Endothelial cell (in vitro differentiated cells): ENCODE measurements at regions not wholly inside any gene's neighbourhood (a gene's known extent, or its start where the extent isn't known, plus 50 kb on each side); places are given as distances from the start of the nearest gene placed in this dataset.

Source experiments
- DNase-seq: peaks from one replicate; pipeline ENCODE4 v3.0.0; 2021; ENCODE audit warnings: low spot score
- H3K27ac Mint-ChIP-seq: one replicate; pipeline ENCODE4 v1.8.0; 2021; ENCODE audit warnings: mixed read lengths, inconsistent platforms; ENCODE audit not compliant: unreplicated experiment
- H3K27me3 Mint-ChIP-seq: one replicate; pipeline ENCODE4 v1.8.0; 2021; ENCODE audit warnings: mild to moderate bottlenecking, moderate library complexity, mixed read lengths, inconsistent platforms; ENCODE audit not compliant: unreplicated experiment
- H3K36me3 Mint-ChIP-seq: one replicate; pipeline ENCODE4 v1.8.0; 2021; ENCODE audit warnings: mild to moderate bottlenecking, low read depth, mixed read lengths, inconsistent platforms; ENCODE audit not compliant: unreplicated experiment
- H3K4me1 Mint-ChIP-seq: one replicate; pipeline ENCODE4 v1.8.0; 2021; ENCODE audit warnings: mild to moderate bottlenecking, mixed read lengths, inconsistent platforms; ENCODE audit not compliant: unreplicated experiment
- H3K4me3 Mint-ChIP-seq: one replicate; pipeline ENCODE4 v1.8.0; 2021; ENCODE audit warnings: mild to moderate bottlenecking, mixed read lengths, inconsistent platforms; ENCODE audit not compliant: unreplicated experiment
- H3K9me3 Mint-ChIP-seq: one replicate; pipeline ENCODE4 v1.8.0; 2021; ENCODE audit warnings: mixed read lengths, inconsistent platforms; ENCODE audit not compliant: unreplicated experiment
- TF ChIP-seq, protein P1 (sequence below): fragments of 200-600 bp; sonication (generic); IDR thresholded peaks from one replicate; pipeline ENCODE4 v1.5.0; 2021; ENCODE audit warnings: antibody characterized with exemption; ENCODE audit not compliant: unreplicated experiment

DNA sequence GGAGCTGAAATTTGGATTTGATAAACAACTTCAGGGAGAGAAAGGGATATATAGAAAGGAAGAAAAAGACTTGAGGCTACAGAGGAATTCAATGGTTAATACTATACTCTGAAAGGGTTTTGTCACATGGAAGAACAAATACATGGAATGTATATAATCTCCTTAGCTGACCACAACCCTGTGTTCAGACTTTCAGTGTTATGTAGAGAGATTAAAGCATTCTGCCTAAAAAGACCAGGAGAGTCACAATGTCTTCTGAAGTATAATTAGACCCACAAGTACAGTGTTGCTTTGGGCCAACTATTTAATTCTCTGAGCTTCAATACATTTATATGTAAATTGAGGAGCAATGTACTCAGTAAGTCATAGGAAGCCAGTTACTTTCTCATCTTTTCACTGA lies 123.8 kb upstream of the FSHR start:
- Mint-ChIP-seq H3K27ac (no peak overlapping the region), H3K27me3 (peaks cover 2% of the 10 kb centered on the region), H3K9me3 (peaks cover 6% of the 10 kb centered on the region), H3K4me3 (no peak overlapping the region), H3K4me1 (peaks cover 3% of the 10 kb centered on the region), H3K36me3 (peaks cover 5% of the 10 kb centered on the region)
- TF ChIP-seq, protein P1, sequence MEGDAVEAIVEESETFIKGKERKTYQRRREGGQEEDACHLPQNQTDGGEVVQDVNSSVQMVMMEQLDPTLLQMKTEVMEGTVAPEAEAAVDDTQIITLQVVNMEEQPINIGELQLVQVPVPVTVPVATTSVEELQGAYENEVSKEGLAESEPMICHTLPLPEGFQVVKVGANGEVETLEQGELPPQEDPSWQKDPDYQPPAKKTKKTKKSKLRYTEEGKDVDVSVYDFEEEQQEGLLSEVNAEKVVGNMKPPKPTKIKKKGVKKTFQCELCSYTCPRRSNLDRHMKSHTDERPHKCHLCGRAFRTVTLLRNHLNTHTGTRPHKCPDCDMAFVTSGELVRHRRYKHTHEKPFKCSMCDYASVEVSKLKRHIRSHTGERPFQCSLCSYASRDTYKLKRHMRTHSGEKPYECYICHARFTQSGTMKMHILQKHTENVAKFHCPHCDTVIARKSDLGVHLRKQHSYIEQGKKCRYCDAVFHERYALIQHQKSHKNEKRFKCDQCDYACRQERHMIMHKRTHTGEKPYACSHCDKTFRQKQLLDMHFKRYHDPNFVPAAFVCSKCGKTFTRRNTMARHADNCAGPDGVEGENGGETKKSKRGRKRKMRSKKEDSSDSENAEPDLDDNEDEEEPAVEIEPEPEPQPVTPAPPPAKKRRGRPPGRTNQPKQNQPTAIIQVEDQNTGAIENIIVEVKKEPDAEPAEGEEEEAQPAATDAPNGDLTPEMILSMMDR, result no peak
- DNase-seq, result no peak

DNA sequence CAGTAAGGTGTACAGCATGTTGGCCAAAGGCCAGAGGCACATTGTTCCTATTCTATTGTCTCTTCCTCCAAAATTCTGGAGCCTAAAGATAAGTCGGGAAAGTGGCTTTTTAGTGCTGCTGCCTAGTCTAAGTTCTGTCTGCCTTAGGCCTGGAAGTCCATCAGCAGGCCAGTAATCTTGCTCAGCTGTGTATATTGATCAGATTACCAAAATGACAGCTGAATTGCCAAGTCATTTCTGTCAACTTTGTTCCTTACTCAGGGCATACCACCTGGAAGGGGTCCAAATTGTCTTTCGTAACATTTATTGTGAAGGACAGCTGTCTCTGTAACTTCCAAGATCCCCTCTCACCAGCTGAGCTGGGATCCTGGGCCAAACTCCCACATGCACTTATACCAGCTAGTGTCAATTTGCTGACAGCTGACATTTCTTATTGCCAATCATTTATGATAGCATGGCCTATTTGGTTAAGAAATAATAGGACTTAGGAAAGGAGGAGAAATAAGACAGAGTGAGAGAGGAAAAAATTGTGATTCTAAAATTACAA lies 116.8 kb upstream of the FSHR start:
- Mint-ChIP-seq H3K27me3 (peaks cover 2% of the 10 kb centered on the region), H3K9me3 (no peaks in the 10 kb centered on the region), H3K36me3 (no peaks in the 10 kb centered on the region), H3K4me1 (peaks cover 21% of the 10 kb centered on the region), H3K27ac (no peak overlapping the region), H3K4me3 (no peak overlapping the region)
- no peak for DNase-seq
- TF ChIP-seq, protein P1, result no peak

DNA sequence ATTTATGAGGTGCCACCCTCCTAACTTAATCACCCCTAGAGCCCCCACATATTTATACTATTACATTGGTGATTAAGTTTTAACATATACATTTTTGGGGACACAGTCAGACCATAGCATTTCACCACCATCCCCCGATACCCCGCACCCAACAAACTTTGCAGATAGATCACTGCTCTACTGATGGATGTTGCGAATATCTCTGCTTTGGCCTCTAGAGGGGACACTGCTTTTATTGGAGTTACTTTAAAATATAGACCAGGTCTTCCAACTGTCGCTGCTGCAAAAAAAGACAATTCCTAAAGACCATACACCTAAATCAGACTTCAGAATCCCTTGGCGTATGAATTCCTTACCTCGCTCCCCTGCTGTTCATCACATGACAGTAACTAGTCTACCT lies 115.8 kb upstream of the FSHR start:
- H3K27me3 Mint-ChIP-seq, result peaks cover 2% of the 10 kb centered on the region
- no peaks in the 10 kb centered on the region for H3K36me3 Mint-ChIP-seq
- H3K4me3 Mint-ChIP-seq, result no peak overlapping the region
- no peak for DNase-seq
- peaks cover 30% of the 10 kb centered on the region for H3K4me1 Mint-ChIP-seq
- TF ChIP-seq, protein P1, result no peak
- H3K9me3 Mint-ChIP-seq, result no peaks in the 10 kb centered on the region
- H3K27ac Mint-ChIP-seq, result no peak overlapping the region

DNA sequence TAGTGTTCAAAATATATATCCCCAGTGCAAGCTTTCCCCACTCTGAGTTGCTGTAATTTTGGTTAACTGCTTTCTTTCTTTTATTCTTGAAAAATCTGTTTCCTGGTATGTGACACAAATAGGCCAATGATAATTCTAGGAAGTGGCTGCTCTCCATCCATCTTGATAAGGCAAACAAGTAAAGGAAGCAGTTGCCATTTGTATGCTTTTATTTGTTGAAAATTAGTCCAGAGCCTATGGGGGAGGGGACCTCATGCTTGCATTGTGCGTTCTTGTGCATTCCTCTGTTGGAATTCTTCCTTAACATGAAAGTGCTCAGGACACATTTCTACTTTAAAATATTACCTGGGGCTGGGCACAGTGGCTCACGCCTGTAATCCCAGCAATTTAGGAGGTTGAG lies 111.2 kb upstream of the FSHR start:
- Mint-ChIP-seq H3K27ac (peak overlapping the region; percentile 95), H3K9me3 (no peaks in the 10 kb centered on the region), H3K4me3 (no peak overlapping the region), H3K36me3 (no peaks in the 10 kb centered on the region), H3K4me1 (peaks cover 35% of the 10 kb centered on the region), H3K27me3 (peaks cover 2% of the 10 kb centered on the region)
- DNase-seq, result peak; percentile 52
- TF ChIP-seq, protein P1, result no peak

DNA sequence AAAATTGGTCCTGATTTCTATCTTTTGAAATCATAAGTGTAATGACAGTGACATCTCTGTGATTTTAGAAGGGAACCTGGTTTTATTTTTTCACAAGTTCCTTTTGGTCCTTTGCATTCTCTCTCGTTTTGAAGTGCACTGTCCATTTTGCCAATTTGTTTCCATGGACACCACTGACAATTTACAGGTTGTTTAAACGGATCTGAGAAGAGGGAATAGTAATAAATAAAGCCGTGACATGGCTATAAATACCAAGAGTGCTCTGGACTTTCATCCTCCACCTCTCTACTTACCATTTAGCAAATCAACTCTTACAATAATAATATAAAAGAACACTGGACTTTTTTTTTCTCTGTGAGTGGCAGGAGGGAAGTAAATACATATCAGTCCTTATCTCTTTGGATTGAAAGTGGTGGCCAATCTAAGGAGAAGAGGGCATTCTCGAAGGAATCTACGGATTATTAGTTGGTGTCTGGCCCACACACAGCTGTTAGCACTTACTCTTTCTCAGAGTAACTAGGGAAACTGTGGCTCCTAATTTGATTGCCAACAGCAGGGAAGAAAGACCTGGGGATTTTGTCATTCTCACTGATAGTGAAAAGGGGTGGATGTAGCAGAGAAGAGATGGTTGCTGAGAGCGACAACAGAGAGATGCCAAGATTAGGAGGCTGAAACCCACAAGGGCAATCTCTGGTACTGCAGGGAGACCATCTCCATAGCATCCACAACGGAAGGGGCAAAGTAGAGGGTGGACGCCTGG lies 108.7 kb upstream of the FSHR start:
- H3K9me3 Mint-ChIP-seq, result no peaks in the 10 kb centered on the region
- no peaks in the 10 kb centered on the region for H3K36me3 Mint-ChIP-seq
- TF ChIP-seq, protein P1, result no peak
- H3K27me3 Mint-ChIP-seq, result peaks cover 2% of the 10 kb centered on the region
- peak overlapping the region; percentile 39 for H3K27ac Mint-ChIP-seq
- no peak overlapping the region for H3K4me3 Mint-ChIP-seq
- DNase-seq, result no peak
- H3K4me1 Mint-ChIP-seq, result peaks cover 39% of the 10 kb centered on the region
